GM10248 (cell line): ENCODE measurements at regions not wholly inside any gene's neighbourhood (a gene's known extent, or its start where the extent isn't known, plus 50 kb on each side); places are given as distances from the start of the nearest gene placed in this dataset.

Source experiments
- CTCF ChIA-PET: fragments of 300-600 bp; sonication (Branson Sonifier 250); formaldehyde crosslinking; extraction: SDS; loops from one replicate; lab custom pipeline; 2021; ENCODE audit warnings: antibody characterized with exemption; lab: Yijun Ruan, JAX
- POLR2A ChIA-PET: fragments of 350-650 bp; sonication (Branson Sonifier 250); formaldehyde crosslinking; extraction: SDS; loops from one replicate; lab custom pipeline; 2020; ENCODE audit warnings: antibody characterized with exemption; lab: Yijun Ruan, JAX
- DNase-seq: peaks from one replicate; pipeline ENCODE4 v3.0.0; 2012; ENCODE audit errors: extremely low spot score
- TF ChIP-seq, protein P1 (sequence below): IDR thresholded peaks from 2 replicates; pipeline ENCODE4 v1.5.1; 2012; ENCODE audit warnings: mild to moderate bottlenecking, low read depth; ENCODE audit errors: extremely low read depth, missing control alignments, control extremely low read depth

DNA sequence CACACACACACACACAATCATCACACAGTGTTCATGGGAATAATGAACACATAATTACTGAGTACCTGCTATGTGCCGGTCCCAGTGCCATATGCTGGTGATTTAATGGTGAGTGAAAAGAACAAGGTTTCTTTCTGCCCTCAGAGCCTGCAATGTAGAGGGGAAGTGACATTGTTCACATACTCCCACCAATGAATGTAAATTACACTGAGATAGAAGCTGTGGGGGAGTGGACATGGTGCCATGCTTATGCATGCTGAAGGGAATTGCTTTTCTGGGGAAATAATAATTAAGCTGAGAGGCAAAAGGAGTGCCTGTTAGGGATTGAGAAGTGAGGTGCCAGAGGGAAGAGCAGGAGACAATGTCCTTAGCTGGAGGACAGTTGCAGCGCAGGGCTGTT, 175.1 kb downstream of the MFSD1 start:
- no peak for DNase-seq
- POLR2A ChIA-PET = no interaction called here
- TF ChIP-seq, protein P1, sequence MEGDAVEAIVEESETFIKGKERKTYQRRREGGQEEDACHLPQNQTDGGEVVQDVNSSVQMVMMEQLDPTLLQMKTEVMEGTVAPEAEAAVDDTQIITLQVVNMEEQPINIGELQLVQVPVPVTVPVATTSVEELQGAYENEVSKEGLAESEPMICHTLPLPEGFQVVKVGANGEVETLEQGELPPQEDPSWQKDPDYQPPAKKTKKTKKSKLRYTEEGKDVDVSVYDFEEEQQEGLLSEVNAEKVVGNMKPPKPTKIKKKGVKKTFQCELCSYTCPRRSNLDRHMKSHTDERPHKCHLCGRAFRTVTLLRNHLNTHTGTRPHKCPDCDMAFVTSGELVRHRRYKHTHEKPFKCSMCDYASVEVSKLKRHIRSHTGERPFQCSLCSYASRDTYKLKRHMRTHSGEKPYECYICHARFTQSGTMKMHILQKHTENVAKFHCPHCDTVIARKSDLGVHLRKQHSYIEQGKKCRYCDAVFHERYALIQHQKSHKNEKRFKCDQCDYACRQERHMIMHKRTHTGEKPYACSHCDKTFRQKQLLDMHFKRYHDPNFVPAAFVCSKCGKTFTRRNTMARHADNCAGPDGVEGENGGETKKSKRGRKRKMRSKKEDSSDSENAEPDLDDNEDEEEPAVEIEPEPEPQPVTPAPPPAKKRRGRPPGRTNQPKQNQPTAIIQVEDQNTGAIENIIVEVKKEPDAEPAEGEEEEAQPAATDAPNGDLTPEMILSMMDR = no peak
- CTCF ChIA-PET = interaction anchor here (0.8 kb wide), 1 partner anchor 1682 kb away, joined by 3 read pairs; no protein-coding TSS in a partner anchor

DNA sequence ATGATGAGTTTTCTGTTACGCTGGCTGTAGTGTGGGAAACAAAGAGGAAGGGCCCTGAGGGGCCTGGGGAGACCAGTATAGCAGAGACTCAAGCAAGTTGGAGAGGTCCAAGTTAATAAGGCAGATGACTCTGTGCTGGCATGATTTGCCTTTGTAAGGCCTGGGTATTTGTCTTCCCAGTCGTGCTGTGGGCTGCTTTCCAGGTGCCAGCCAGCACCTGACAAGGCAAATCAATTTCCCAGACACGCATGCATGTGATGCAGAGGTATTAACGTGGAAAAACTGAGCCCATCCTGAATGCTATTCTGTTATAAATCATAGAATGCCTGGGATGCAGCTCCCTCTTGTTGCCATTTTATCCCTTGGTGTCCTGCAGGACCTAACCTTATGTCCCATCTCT, 175.6 kb downstream of the MFSD1 start:
- TF ChIP-seq, protein P1 = no peak
- CTCF ChIA-PET = interaction anchor here (0.8 kb wide), 1 partner anchor 1682 kb away, joined by 3 read pairs; no protein-coding TSS in a partner anchor
- POLR2A ChIA-PET = no interaction called here

DNA sequence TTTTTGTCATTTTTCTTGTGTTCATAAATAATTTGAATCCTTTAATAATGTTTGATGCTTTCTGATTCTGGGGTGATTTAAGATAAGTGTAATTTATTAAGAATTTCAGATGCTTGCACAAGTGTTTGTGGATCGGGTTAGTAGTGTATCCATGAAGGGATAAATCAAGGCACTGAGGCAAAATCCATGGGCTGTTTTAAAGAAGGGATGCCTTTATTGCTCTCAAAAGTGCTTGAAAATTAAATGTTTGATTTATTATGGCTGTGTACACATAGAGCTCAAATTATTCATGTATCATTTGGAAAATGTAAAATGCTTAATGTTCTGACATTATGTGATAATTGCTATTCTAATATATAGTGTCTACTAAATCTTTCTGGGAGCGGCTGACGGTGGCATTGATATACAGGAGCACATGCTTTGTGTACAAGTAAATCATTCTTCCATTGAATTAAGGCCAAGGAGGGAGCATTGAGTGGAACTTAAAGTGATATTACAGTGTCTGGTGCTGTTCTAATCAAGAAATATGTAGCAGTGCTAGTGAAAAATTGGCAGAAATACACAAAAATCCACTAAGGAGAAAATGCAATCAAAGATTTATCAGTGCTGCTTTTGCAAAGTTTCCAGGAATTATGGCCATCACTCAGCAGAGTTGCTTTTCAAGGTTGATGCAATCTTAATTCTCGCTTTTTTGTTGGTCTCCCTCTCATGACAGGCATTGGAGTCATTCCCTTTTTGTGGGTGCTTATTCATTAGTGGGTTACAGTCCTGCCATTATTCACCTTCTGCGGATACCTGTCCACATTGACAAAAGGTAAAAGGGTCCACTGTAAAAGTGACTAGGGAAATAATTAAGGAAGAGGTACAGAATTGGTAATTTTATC, 181.6 kb downstream of the MFSD1 start:
- no peak for DNase-seq
- TF ChIP-seq, protein P1 = no peak
- ChIA-PET POLR2A (no interaction called here), CTCF (no interaction called here)

More for the DNA sequence above, 175.6 kb downstream of the MFSD1 start:
- DNase-seq = no peak

DNA sequence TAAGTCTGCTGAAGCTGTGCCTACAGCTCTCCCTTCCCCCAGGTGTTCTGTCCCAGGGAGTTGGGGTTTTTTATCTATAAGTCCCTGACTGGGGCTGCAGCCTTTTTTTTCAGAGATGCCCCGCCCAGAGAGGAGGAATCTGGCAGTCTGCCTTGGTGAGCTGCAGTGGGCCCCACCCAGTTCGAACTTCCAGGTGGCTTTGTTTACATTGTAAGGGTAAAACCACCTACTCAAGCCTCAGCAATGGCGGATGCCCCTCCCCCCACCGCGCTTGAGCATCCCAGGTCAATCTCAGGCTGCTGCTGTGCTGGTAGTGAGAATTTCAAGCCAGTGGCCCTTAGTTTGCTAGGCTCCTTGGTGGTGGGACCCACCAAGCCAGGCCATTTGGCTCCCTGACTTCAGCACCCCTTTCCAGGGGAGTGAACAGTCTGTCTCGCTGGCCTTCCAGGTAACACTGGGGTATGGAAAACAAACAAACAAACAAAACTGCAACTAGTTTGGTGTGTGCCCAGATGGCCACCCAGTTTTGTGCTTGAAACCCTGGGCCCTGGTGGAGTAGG, 189.4 kb downstream of the MFSD1 start:
- TF ChIP-seq, protein P1 = no peak
- ChIA-PET POLR2A (no interaction called here), CTCF (no interaction called here)
- DNase-seq = no peak

DNA sequence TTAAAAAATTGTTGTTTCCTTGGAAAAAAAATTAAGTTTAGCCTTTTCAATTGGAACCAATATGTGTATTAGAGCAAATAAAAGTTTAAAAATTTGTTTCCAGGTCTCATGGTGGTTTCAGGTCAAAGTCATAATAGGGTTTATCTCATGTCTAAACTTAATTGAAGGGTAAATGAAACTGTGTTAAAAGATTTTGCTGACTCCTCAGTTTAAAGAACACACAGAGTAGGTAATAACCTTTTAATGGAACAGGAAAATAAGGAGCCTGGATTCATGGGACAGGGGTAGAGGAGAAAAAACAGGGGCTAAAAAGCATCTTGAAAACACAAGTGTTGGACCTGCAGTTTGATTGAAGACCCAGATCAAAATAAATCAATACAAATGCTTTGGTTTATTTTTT, 190.6 kb downstream of the MFSD1 start:
- POLR2A ChIA-PET = no interaction called here

DNA sequence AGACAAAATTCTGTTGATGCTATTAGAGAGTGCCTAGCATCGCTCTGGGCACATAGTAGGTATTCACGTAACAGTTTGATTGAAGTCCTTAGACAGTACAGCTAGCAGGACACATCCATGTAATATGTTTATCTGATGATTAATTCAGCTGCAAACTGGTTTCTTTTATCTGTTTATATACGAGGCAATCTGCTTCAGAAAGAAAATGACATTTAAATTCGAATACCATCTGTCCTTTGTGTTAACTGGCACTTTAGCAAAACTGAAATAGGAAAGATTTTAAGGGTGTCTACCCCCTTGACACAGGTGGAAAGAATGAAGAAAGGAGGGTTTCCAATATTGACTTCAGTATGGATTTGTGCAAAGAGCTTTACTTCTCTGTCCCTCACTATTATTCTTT, 192.5 kb downstream of the MFSD1 start:
- TF ChIP-seq, protein P1 = no peak
- ChIA-PET CTCF (no interaction called here), POLR2A (no interaction called here)
- no peak for DNase-seq

More for the DNA sequence above, 190.6 kb downstream of the MFSD1 start:
- no peak for DNase-seq
- TF ChIP-seq, protein P1 = no peak
- CTCF ChIA-PET = no interaction called here
